ENCODE measurements at regions not wholly inside any gene's neighbourhood (a gene's known extent, or its start where the extent isn't known, plus 50 kb on each side); places are given as distances from the start of the nearest gene placed in this dataset.
"Not testable (repeated sequence)": the region's sequence is repeated elsewhere in the genome, so short reads cannot be mapped to it uniquely, and the experiment has no call there.

GRCh38 chr16:65698791-65699321 lies 577.0 kb upstream of the CDH11 start:
- Mint-ChIP-seq H3K4me1 (no peaks in the 10 kb centered on the region), H3K27me3 (no peaks in the 10 kb centered on the region), H3K4me3 (no peak overlapping the region), H3K27ac (no peak overlapping the region), H3K36me3 (no peaks in the 10 kb centered on the region), H3K9me3 (peaks cover 0 to 18% (median 7%) of the 10 kb centered on the region in 11 donors)
- Histone ChIP-seq H3K36me3 (ENCODE audit: control insufficient read depth in 2 of 3, insufficient read depth in 3 of 3, low read length in 3 of 3) (no peaks in the 10 kb centered on the region), H3K4me1 (ENCODE audit: control insufficient read depth in 2 of 2, insufficient read depth in 2 of 2, low read length in 2 of 2) (no peaks in the 10 kb centered on the region), H3K27ac (ENCODE audit: low read depth, low read length) (no peak overlapping the region), H3K9me3 (ENCODE audit: control insufficient read depth in 2 of 3, low read length in 3 of 3) (no peaks in the 10 kb centered on the region), H3K4me3 (ENCODE audit: low read length) (no peak overlapping the region), H3K27me3 (ENCODE audit: control insufficient read depth in 2 of 2, insufficient read depth in 2 of 2, low read length in 2 of 2) (no peaks in the 10 kb centered on the region)
- DNase-seq: no peak
- ChIA-PET CTCF (no interaction called here), POLR2A (no interaction called here)
- intact Hi-C loops (cut with micrococcal nuclease): no loop called here
- ATAC-seq: no peak

GRCh38 chr16:65697521-65697920 lies 575.7 kb upstream of the CDH11 start:
- Histone ChIP-seq H3K36me3 (ENCODE audit: control insufficient read depth in 2 of 3, insufficient read depth in 3 of 3, low read length in 3 of 3) (no peaks in the 10 kb centered on the region), H3K4me1 (ENCODE audit: control insufficient read depth in 2 of 2, insufficient read depth in 2 of 2, low read length in 2 of 2) (no peaks in the 10 kb centered on the region), H3K27ac (ENCODE audit: low read depth, low read length) (no peak overlapping the region), H3K9me3 (ENCODE audit: control insufficient read depth in 2 of 3, low read length in 3 of 3) (no peaks in the 10 kb centered on the region), H3K27me3 (ENCODE audit: control insufficient read depth in 2 of 2, insufficient read depth in 2 of 2, low read length in 2 of 2) (no peaks in the 10 kb centered on the region), H3K4me3 (ENCODE audit: low read length) (no peak overlapping the region)
- Mint-ChIP-seq H3K27ac (no peak overlapping the region), H3K27me3 (no peaks in the 10 kb centered on the region), H3K9me3 (peaks cover 0 to 14% (median 7%) of the 10 kb centered on the region in 11 donors), H3K4me3 (no peak overlapping the region), H3K4me1 (no peaks in the 10 kb centered on the region), H3K36me3 (no peaks in the 10 kb centered on the region)
- ChIA-PET CTCF (no interaction called here), POLR2A (no interaction called here)
- no peak for ATAC-seq
- DNase-seq: no peak
- intact Hi-C loops (cut with micrococcal nuclease): no loop called here

- Mint-ChIP-seq H3K4me3 (no peak overlapping the region), H3K27me3 (no peaks in the 10 kb centered on the region), H3K36me3 (no peaks in the 10 kb centered on the region), H3K4me1 (no peaks in the 10 kb centered on the region), H3K27ac (no peak overlapping the region), H3K9me3 (peaks cover 0 to 14% (median 7%) of the 10 kb centered on the region in 11 donors)
- Histone ChIP-seq H3K9me3 (ENCODE audit: control insufficient read depth in 2 of 3, low read length in 3 of 3) (no peaks in the 10 kb centered on the region), H3K4me3 (ENCODE audit: low read length) (no peak overlapping the region), H3K27ac (ENCODE audit: low read depth, low read length) (no peak overlapping the region), H3K36me3 (ENCODE audit: control insufficient read depth in 2 of 3, insufficient read depth in 3 of 3, low read length in 3 of 3) (no peaks in the 10 kb centered on the region), H3K27me3 (ENCODE audit: control insufficient read depth in 2 of 2, insufficient read depth in 2 of 2, low read length in 2 of 2) (no peaks in the 10 kb centered on the region), H3K4me1 (ENCODE audit: control insufficient read depth in 2 of 2, insufficient read depth in 2 of 2, low read length in 2 of 2) (no peaks in the 10 kb centered on the region)
- intact Hi-C loops (cut with micrococcal nuclease): no loop called here
- POLR2A ChIA-PET: no interaction called here
- DNase-seq (no peak), ATAC-seq (no peak)
- CTCF ChIA-PET: no interaction called here
Observed at GRCh38 chr16:65697065-65697464, 575.2 kb upstream of the CDH11 start.

GRCh38 chr16:65691846-65692245 lies 570.0 kb upstream of the CDH11 start:
- DNase-seq; H3K27ac ChIP-seq (ENCODE audit: low read depth, low read length); H3K4me3 Mint-ChIP-seq; H3K27ac Mint-ChIP-seq; H3K36me3 ChIP-seq (ENCODE audit: control insufficient read depth in 2 of 3, insufficient read depth in 3 of 3, low read length in 3 of 3); H3K4me1 Mint-ChIP-seq; ATAC-seq; CTCF ChIA-PET; H3K27me3 ChIP-seq (ENCODE audit: control insufficient read depth in 2 of 2, insufficient read depth in 2 of 2, low read length in 2 of 2); POLR2A ChIA-PET; intact Hi-C loops (cut with micrococcal nuclease); H3K27me3 Mint-ChIP-seq; H3K36me3 Mint-ChIP-seq; H3K9me3 ChIP-seq (ENCODE audit: control insufficient read depth in 2 of 3, low read length in 3 of 3); H3K4me1 ChIP-seq (ENCODE audit: control insufficient read depth in 2 of 2, insufficient read depth in 2 of 2, low read length in 2 of 2); H3K4me3 ChIP-seq (ENCODE audit: low read length): not testable (repeated sequence)
- H3K9me3 Mint-ChIP-seq: peaks cover 0 to 18% (median 6%) of the 10 kb centered on the region in 11 donors

GRCh38 chr16:65689726-65690125 lies 567.9 kb upstream of the CDH11 start:
- Mint-ChIP-seq H3K27me3 (peaks cover 0 to 8% (median 0%) of the 10 kb centered on the region in 5 donors), H3K4me3 (no peak overlapping the region), H3K4me1 (no peaks in the 10 kb centered on the region), H3K9me3 (peaks cover 0 to 17% (median 4%) of the 10 kb centered on the region in 11 donors), H3K27ac (no peak overlapping the region), H3K36me3 (no peaks in the 10 kb centered on the region)
- ATAC-seq (no peak), DNase-seq (no peak)
- no peaks in the 10 kb centered on the region for H3K4me1 ChIP-seq (ENCODE audit: control insufficient read depth in 2 of 2, insufficient read depth in 2 of 2, low read length in 2 of 2)
- ChIA-PET CTCF (no interaction called here), POLR2A (no interaction called here)
- H3K27ac ChIP-seq (ENCODE audit: low read depth, low read length): no peak overlapping the region
- no peaks in the 10 kb centered on the region for H3K9me3 ChIP-seq (ENCODE audit: control insufficient read depth in 2 of 3, low read length in 3 of 3)
- intact Hi-C loops (cut with micrococcal nuclease): no loop called here
- H3K36me3 ChIP-seq (ENCODE audit: control insufficient read depth in 2 of 3, insufficient read depth in 3 of 3, low read length in 3 of 3): no peaks in the 10 kb centered on the region
- H3K4me3 ChIP-seq (ENCODE audit: low read length): no peak overlapping the region
- H3K27me3 ChIP-seq (ENCODE audit: control insufficient read depth in 2 of 2, insufficient read depth in 2 of 2, low read length in 2 of 2): no peaks in the 10 kb centered on the region

GRCh38 chr16:65688301-65688700 lies 566.4 kb upstream of the CDH11 start:
- no peak for ATAC-seq
- ChIA-PET POLR2A (no interaction called here), CTCF (no interaction called here)
- Mint-ChIP-seq H3K27me3 (peaks cover 0 to 8% (median 0%) of the 10 kb centered on the region in 5 donors), H3K4me1 (no peaks in the 10 kb centered on the region), H3K36me3 (no peaks in the 10 kb centered on the region), H3K27ac (no peak overlapping the region), H3K9me3 (peaks cover 0 to 19% (median 4%) of the 10 kb centered on the region in 11 donors), H3K4me3 (no peak overlapping the region)
- H3K36me3 ChIP-seq (ENCODE audit: control insufficient read depth in 2 of 3, insufficient read depth in 3 of 3, low read length in 3 of 3): no peaks in the 10 kb centered on the region
- no peaks in the 10 kb centered on the region for H3K27me3 ChIP-seq (ENCODE audit: control insufficient read depth in 2 of 2, insufficient read depth in 2 of 2, low read length in 2 of 2)
- no peak overlapping the region for H3K4me3 ChIP-seq (ENCODE audit: low read length)
- no peaks in the 10 kb centered on the region for H3K9me3 ChIP-seq (ENCODE audit: control insufficient read depth in 2 of 3, low read length in 3 of 3)
- intact Hi-C loops (cut with micrococcal nuclease): no loop called here
- no peaks in the 10 kb centered on the region for H3K4me1 ChIP-seq (ENCODE audit: control insufficient read depth in 2 of 2, insufficient read depth in 2 of 2, low read length in 2 of 2)
- H3K27ac ChIP-seq (ENCODE audit: low read depth, low read length): no peak overlapping the region
- DNase-seq: no peak

GRCh38 chr16:65684230-65684629 lies 562.4 kb upstream of the CDH11 start:
- no peak for DNase-seq
- no peak overlapping the region for H3K27ac ChIP-seq (ENCODE audit: low read depth, low read length)
- Mint-ChIP-seq H3K36me3 (no peaks in the 10 kb centered on the region), H3K27me3 (peaks cover 0 to 11% (median 3%) of the 10 kb centered on the region in 5 donors), H3K27ac (no peak overlapping the region), H3K4me1 (no peaks in the 10 kb centered on the region), H3K4me3 (no peak overlapping the region), H3K9me3 (peaks cover 2 to 33% (median 12%) of the 10 kb centered on the region in 11 donors)
- no peaks in the 10 kb centered on the region for H3K27me3 ChIP-seq (ENCODE audit: control insufficient read depth in 2 of 2, insufficient read depth in 2 of 2, low read length in 2 of 2)
- CTCF ChIA-PET: no interaction called here
- intact Hi-C loops (cut with micrococcal nuclease): no loop called here
- no peaks in the 10 kb centered on the region for H3K4me1 ChIP-seq (ENCODE audit: control insufficient read depth in 2 of 2, insufficient read depth in 2 of 2, low read length in 2 of 2)
- no peaks in the 10 kb centered on the region for H3K36me3 ChIP-seq (ENCODE audit: control insufficient read depth in 2 of 3, insufficient read depth in 3 of 3, low read length in 3 of 3)
- POLR2A ChIA-PET: no interaction called here
- no peak for ATAC-seq
- H3K4me3 ChIP-seq (ENCODE audit: low read length): no peak overlapping the region
- H3K9me3 ChIP-seq (ENCODE audit: control insufficient read depth in 2 of 3, low read length in 3 of 3): no peaks in the 10 kb centered on the region

Data from naive thymus-derived CD4-positive, alpha-beta T cell (primary cell).